ENCODE measurements at regions not wholly inside any gene's neighbourhood (a gene's known extent, or its start where the extent isn't known, plus 50 kb on each side); places are given as distances from the start of the nearest gene placed in this dataset.

GRCh38 chr2:15691586-15692310 lies 100.1 kb downstream of the DDX1 start:
- TF ChIP-seq, protein P1, sequence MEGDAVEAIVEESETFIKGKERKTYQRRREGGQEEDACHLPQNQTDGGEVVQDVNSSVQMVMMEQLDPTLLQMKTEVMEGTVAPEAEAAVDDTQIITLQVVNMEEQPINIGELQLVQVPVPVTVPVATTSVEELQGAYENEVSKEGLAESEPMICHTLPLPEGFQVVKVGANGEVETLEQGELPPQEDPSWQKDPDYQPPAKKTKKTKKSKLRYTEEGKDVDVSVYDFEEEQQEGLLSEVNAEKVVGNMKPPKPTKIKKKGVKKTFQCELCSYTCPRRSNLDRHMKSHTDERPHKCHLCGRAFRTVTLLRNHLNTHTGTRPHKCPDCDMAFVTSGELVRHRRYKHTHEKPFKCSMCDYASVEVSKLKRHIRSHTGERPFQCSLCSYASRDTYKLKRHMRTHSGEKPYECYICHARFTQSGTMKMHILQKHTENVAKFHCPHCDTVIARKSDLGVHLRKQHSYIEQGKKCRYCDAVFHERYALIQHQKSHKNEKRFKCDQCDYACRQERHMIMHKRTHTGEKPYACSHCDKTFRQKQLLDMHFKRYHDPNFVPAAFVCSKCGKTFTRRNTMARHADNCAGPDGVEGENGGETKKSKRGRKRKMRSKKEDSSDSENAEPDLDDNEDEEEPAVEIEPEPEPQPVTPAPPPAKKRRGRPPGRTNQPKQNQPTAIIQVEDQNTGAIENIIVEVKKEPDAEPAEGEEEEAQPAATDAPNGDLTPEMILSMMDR (IDR thresholded peaks at IDR 0.05): no peak
- TF ChIP-seq EP300 (IDR thresholded peaks at IDR 0.05): no peak
- no peak for TF ChIP-seq POLR2AphosphoS5 (IDR thresholded peaks at IDR 0.05)
